GM18870 (cell line): ENCODE measurements at regions not wholly inside any gene's neighbourhood (a gene's known extent, or its start where the extent isn't known, plus 50 kb on each side); places are given as distances from the start of the nearest gene placed in this dataset.

Experiments
- ATAC-seq: cut with Tn5 transposase; IDR thresholded peaks from one replicate; pipeline ENCODE4 v1.9.1; 2021; ENCODE audit warnings: moderate library complexity; ENCODE audit not compliant: unreplicated experiment

- no peak for ATAC-seq
Measured at GRCh38 chr1:232556351-232556750, 73.6 kb downstream of the SIPA1L2 start.

GRCh38 chr1:232555494-232556210 is 74.3 kb downstream of the SIPA1L2 start:
- ATAC-seq = no peak

GRCh38 chr1:232554409-232554808 is 75.5 kb downstream of the SIPA1L2 start:
- ATAC-seq = no peak

GRCh38 chr1:232553809-232554208 is 76.1 kb downstream of the SIPA1L2 start:
- ATAC-seq = no peak

- no peak for ATAC-seq
Measured at GRCh38 chr1:232553050-232553754, 76.7 kb downstream of the SIPA1L2 start.

GRCh38 chr1:232551386-232551785 is 78.5 kb downstream of the SIPA1L2 start:
- no peak for ATAC-seq

- ATAC-seq = no peak
Measured at GRCh38 chr1:232550007-232550406, 79.9 kb downstream of the SIPA1L2 start.

- ATAC-seq = no peak
Measured at GRCh38 chr1:232548691-232549090, 81.2 kb downstream of the SIPA1L2 start.

GRCh38 chr1:232547938-232548484 is 81.9 kb downstream of the SIPA1L2 start:
- no peak for ATAC-seq

GRCh38 chr1:232542633-232543593 is 87.0 kb downstream of the SIPA1L2 start:
- no peak for ATAC-seq

GRCh38 chr1:232538943-232539302 is 91.0 kb downstream of the SIPA1L2 start:
- no peak for ATAC-seq

GRCh38 chr1:232538224-232538942 is 91.5 kb downstream of the SIPA1L2 start:
- ATAC-seq = no peak

GRCh38 chr1:232534552-232535517 is 95.1 kb downstream of the SIPA1L2 start:
- ATAC-seq = no peak

GRCh38 chr1:232533328-232533727 is 96.6 kb downstream of the SIPA1L2 start:
- ATAC-seq = no peak

GRCh38 chr1:232532901-232533300 is 97.0 kb downstream of the SIPA1L2 start:
- no peak for ATAC-seq

- no peak for ATAC-seq
Measured at GRCh38 chr1:232531291-232531690, 98.6 kb downstream of the SIPA1L2 start.

GRCh38 chr1:232529747-232530146 is 100.2 kb downstream of the SIPA1L2 start:
- ATAC-seq = no peak

- ATAC-seq = no peak
Measured at GRCh38 chr1:232528472-232529089, 101.4 kb downstream of the SIPA1L2 start.

- no peak for ATAC-seq
Measured at GRCh38 chr1:232524056-232524455, 105.9 kb downstream of the SIPA1L2 start.
